Omental fat pad (tissue), 3 donors: ENCODE measurements at regions not wholly inside any gene's neighbourhood (a gene's known extent, or its start where the extent isn't known, plus 50 kb on each side); places are given as distances from the start of the nearest gene placed in this dataset.

Source experiments
- ATAC-seq: fragments of 150-250 bp; one replicate; pipeline ENCODE4 v1.9.1; 2016; ENCODE audit warnings: mild to moderate bottlenecking, moderate library complexity; ENCODE audit not compliant: low FRiP score
- DNase-seq: peaks from one replicate; pipeline ENCODE4 v3.0.0-alpha.2; 2019; ENCODE audit warnings: low spot score
- CTCF ChIP-seq, 3 donors: fragments of 450-650 bp; IDR thresholded peaks; one replicate each; pipeline ENCODE4 v1.5.1; 2016 to 2017; ENCODE audit warnings: antibody characterized with exemption in 3 of 3, mild to moderate bottlenecking in 3 of 3, moderate library complexity in 2 of 3

GRCh38 chr3:99218468-99218867, 317.0 kb upstream of the DCBLD2 start:
- no peak for TF ChIP-seq CTCF (IDR thresholded peaks at IDR 0.05)
- ATAC-seq (no peak), DNase-seq (no peak)

GRCh38 chr3:99212969-99213368, 311.5 kb upstream of the DCBLD2 start:
- no peak for TF ChIP-seq CTCF (IDR thresholded peaks at IDR 0.05)
- DNase-seq (no peak), ATAC-seq (no peak)

GRCh38 chr3:99211309-99211708, 309.8 kb upstream of the DCBLD2 start:
- DNase-seq (no peak), ATAC-seq (no peak)
- no peak for TF ChIP-seq CTCF (IDR thresholded peaks at IDR 0.05)

- no peak for TF ChIP-seq CTCF (IDR thresholded peaks at IDR 0.05)
- ATAC-seq (no peak), DNase-seq (no peak)
These were observed 297.5 kb upstream of the DCBLD2 start for GRCh38 chr3:99199021-99199420.

- ATAC-seq (no peak), DNase-seq (no peak)
- no peak for TF ChIP-seq CTCF (IDR thresholded peaks at IDR 0.05)
These were observed 289.7 kb upstream of the DCBLD2 start for GRCh38 chr3:99191186-99191585.

- ATAC-seq (no peak), DNase-seq (no peak)
- TF ChIP-seq CTCF (IDR thresholded peaks at IDR 0.05), result no peak
These were observed 287.4 kb upstream of the DCBLD2 start for GRCh38 chr3:99188936-99189335.

- DNase-seq (no peak), ATAC-seq (no peak)
- no peak for TF ChIP-seq CTCF (IDR thresholded peaks at IDR 0.05)
These were observed 284.5 kb upstream of the DCBLD2 start for GRCh38 chr3:99186016-99186415.
